Posterior vena cava (tissue), 2 donors: ENCODE measurements at regions not wholly inside any gene's neighbourhood (a gene's known extent, or its start where the extent isn't known, plus 50 kb on each side); places are given as distances from the start of the nearest gene placed in this dataset.

Experiments
- DNase-seq: peaks from one replicate; pipeline ENCODE4 v3.0.0-alpha.2; 2020; ENCODE audit warnings: low spot score
- intact Hi-C, 2 donors: fragments of 100-400 bp; cut with DNase I; formaldehyde crosslinking; loops; one replicate each; pipeline versions ENCODE4 v1.14.1 to v1.14.2; 2022 to 2023
- donor health status: DM: yes; HTN: yes; CAD: no.
- donor health status: DM: yes; HTN: yes; CAD: no.

GRCh38 chr16:61366006-61366405, 670.2 kb downstream of the CDH8 start:
- no peak for DNase-seq
- intact Hi-C loops = no loop called here

- intact Hi-C loops = no loop called here
- DNase-seq = no peak
Observed at GRCh38 chr16:61364990-61365389, 671.2 kb downstream of the CDH8 start.

GRCh38 chr16:61362585-61362984, 673.7 kb downstream of the CDH8 start:
- no peak for DNase-seq
- intact Hi-C loops = no loop called here

GRCh38 chr16:61344791-61345190, 691.4 kb downstream of the CDH8 start:
- intact Hi-C loops = no loop called here
- DNase-seq = no peak

- no peak for DNase-seq
- intact Hi-C loops = no loop called here
Observed at GRCh38 chr16:61332461-61332860, 703.8 kb downstream of the CDH8 start.

- DNase-seq = no peak
- intact Hi-C loops = no loop called here
Observed at GRCh38 chr16:61324044-61324443, 712.2 kb downstream of the CDH8 start.

GRCh38 chr16:61323456-61323855, 712.8 kb downstream of the CDH8 start:
- intact Hi-C loops = no loop called here

GRCh38 chr16:61320791-61321190, 715.4 kb downstream of the CDH8 start:
- intact Hi-C loops = no loop called here
- no peak for DNase-seq

More at GRCh38 chr16:61323456-61323855, 712.8 kb downstream of the CDH8 start:
- no peak for DNase-seq

- intact Hi-C loops = loop anchor here in 1 of 2 donors (10.0 kb wide), 1 partner anchor 951 kb away; no protein-coding TSS in a partner anchor
- DNase-seq = no peak
Observed at GRCh38 chr16:61313931-61314330, 722.3 kb downstream of the CDH8 start.

- no peak for DNase-seq
- intact Hi-C loops = no loop called here
Observed at GRCh38 chr16:61309386-61309785, 726.9 kb downstream of the CDH8 start.

- intact Hi-C loops = no loop called here
- no peak for DNase-seq
Observed at GRCh38 chr16:61306204-61306603, 730.0 kb downstream of the CDH8 start.

GRCh38 chr16:61296814-61297213, 739.4 kb downstream of the CDH8 start:
- intact Hi-C loops = no loop called here
- DNase-seq = no peak

GRCh38 chr16:61296305-61296704, 739.9 kb downstream of the CDH8 start:
- DNase-seq = peak; percentile 73
- intact Hi-C loops = no loop called here

- no peak for DNase-seq
- intact Hi-C loops = no loop called here
Observed at GRCh38 chr16:61295311-61295710, 740.9 kb downstream of the CDH8 start.

GRCh38 chr16:61289141-61289540, 747.1 kb downstream of the CDH8 start:
- DNase-seq = no peak
- intact Hi-C loops = no loop called here

- DNase-seq = no peak
- intact Hi-C loops = no loop called here
Observed at GRCh38 chr16:61277849-61278248, 758.4 kb downstream of the CDH8 start.

- intact Hi-C loops = no loop called here
- no peak for DNase-seq
Observed at GRCh38 chr16:61274211-61274610, 762.0 kb downstream of the CDH8 start.

- DNase-seq = no peak
- intact Hi-C loops = no loop called here
Observed at GRCh38 chr16:61270726-61271125, 765.5 kb downstream of the CDH8 start.

GRCh38 chr16:61263400-61263799, 772.8 kb downstream of the CDH8 start:
- intact Hi-C loops = no loop called here
- DNase-seq = no peak

GRCh38 chr16:61261315-61261714, 774.9 kb downstream of the CDH8 start:
- intact Hi-C loops = no loop called here
- DNase-seq = no peak

GRCh38 chr16:61246592-61246991, 789.6 kb downstream of the CDH8 start:
- intact Hi-C loops = no loop called here

GRCh38 chr16:61243954-61244353, 792.3 kb downstream of the CDH8 start:
- DNase-seq = peak; percentile 51
- intact Hi-C loops = no loop called here

More at GRCh38 chr16:61246592-61246991, 789.6 kb downstream of the CDH8 start:
- DNase-seq = no peak
